ENCODE measurements at regions not wholly inside any gene's neighbourhood (a gene's known extent, or its start where the extent isn't known, plus 50 kb on each side); places are given as distances from the start of the nearest gene placed in this dataset.

DNA sequence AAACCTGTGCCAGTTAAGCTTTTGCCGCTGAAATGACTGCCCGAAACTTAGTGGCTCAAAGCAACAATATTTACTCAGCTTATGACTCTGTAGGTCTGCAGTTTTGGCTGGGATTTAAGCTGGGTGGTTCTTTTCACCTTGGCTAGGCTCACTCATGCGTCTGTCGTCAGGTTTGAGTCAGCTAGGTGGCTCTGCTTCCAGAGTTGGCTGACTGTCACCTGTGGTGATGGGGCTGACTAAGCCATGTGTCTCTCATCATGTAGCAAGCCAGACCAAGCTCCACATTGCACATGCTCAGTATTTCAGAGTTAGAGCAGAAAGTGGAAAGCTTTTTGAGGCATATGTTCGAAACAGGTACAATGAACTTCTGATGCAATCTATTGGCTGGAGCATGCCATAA, 354.8 kb downstream of the MEIS1 start:
- Histone ChIP-seq H3K9me3 (ENCODE audit: low read length) (no peaks in the 10 kb centered on the region), H3K9ac (ENCODE audit: low read length) (no peak overlapping the region), H3K9me2 (ENCODE audit: insufficient read depth, low read length) (no peaks in the 10 kb centered on the region), H2AFZ (ENCODE audit: low read depth, low read length) (no peak overlapping the region), H3K27ac (ENCODE audit: low read length) (no peak overlapping the region), H3K36me3 (ENCODE audit: insufficient read depth, low read length) (no peaks in the 10 kb centered on the region), H3K27me3 (ENCODE audit: insufficient read depth, low read depth, low read length) (no peaks in the 10 kb centered on the region), H3K4me3 (ENCODE audit: low read length) (no peak overlapping the region), H3K79me2 (replicated peaks; ENCODE audit: insufficient read depth, low read length) (no peaks in the 10 kb centered on the region), H4K20me1 (ENCODE audit: insufficient read depth) (no peaks in the 10 kb centered on the region), H3K4me2 (ENCODE audit: low read length) (no peak overlapping the region), H3F3A (ENCODE audit: insufficient read depth, low read length, poor library complexity, severe bottlenecking) (no peaks in the 10 kb centered on the region)
- TF ChIP-seq EZH2 (IDR thresholded peaks at IDR 0.05; ENCODE audit: borderline replicate concordance, insufficient read depth, low read length, poor library complexity, severe bottlenecking) (no peak), REST (IDR thresholded peaks at IDR 0.05; ENCODE audit: borderline replicate concordance) (no peak), MXI1 (conservative IDR thresholded peaks at IDR 0.05; ENCODE audit: poor library complexity, severe bottlenecking) (no peak), EP300 (conservative IDR thresholded peaks at IDR 0.05; ENCODE audit: poor library complexity, severe bottlenecking) (no peak), RAD21 (conservative IDR thresholded peaks at IDR 0.05) (no peak), CTCF (IDR thresholded peaks at IDR 0.05; ENCODE audit: poor library complexity, severe bottlenecking) (no peak), TAF1 (IDR thresholded peaks at IDR 0.05; ENCODE audit: low read depth) (no peak), POLR2AphosphoS5 (IDR thresholded peaks at IDR 0.05) (no peak), SMC3 (conservative IDR thresholded peaks at IDR 0.05; ENCODE audit: poor library complexity) (no peak)

DNA sequence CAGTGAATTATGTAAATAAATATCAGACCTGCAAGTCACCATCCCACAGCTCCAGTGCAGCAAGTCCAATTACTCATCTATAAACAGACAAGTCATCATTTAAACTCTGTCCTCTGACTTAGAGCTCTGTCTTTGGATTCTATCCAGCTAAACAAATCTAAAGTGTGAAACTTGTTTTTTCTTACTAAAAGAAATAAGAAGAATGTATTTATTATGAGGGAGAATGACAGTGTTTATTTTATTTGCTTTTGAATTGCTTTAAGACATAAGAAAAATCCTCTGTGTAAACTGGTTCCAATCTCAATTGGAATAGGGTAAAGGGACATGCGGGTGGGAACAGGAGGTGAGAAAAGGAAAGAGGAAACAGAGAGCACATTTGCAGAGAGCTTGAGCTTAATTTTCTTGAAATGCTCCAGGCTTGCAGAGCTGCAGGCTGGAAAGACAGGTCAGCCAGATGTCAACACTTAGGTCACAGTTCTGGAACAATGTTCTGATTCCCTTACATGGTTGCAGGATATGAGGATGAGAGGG, 355.8 kb downstream of the MEIS1 start:
- Histone ChIP-seq H2AFZ (ENCODE audit: low read depth, low read length) (no peak overlapping the region), H4K20me1 (ENCODE audit: insufficient read depth) (no peaks in the 10 kb centered on the region), H3K4me2 (ENCODE audit: low read length) (no peak overlapping the region), H3K36me3 (ENCODE audit: insufficient read depth, low read length) (no peaks in the 10 kb centered on the region), H3K9me2 (ENCODE audit: insufficient read depth, low read length) (no peaks in the 10 kb centered on the region), H3K79me2 (replicated peaks; ENCODE audit: insufficient read depth, low read length) (no peaks in the 10 kb centered on the region), H3K9ac (ENCODE audit: low read length) (no peak overlapping the region), H3K27me3 (ENCODE audit: insufficient read depth, low read depth, low read length) (no peaks in the 10 kb centered on the region), H3K4me3 (ENCODE audit: low read length) (no peak overlapping the region), H3K9me3 (ENCODE audit: low read length) (no peaks in the 10 kb centered on the region), H3K27ac (ENCODE audit: low read length) (no peak overlapping the region), H3F3A (ENCODE audit: insufficient read depth, low read length, poor library complexity, severe bottlenecking) (no peaks in the 10 kb centered on the region)
- TF ChIP-seq RAD21 (conservative IDR thresholded peaks at IDR 0.05) (no peak), REST (IDR thresholded peaks at IDR 0.05; ENCODE audit: borderline replicate concordance) (no peak), CTCF (IDR thresholded peaks at IDR 0.05; ENCODE audit: poor library complexity, severe bottlenecking) (no peak), POLR2AphosphoS5 (IDR thresholded peaks at IDR 0.05) (no peak), TAF1 (IDR thresholded peaks at IDR 0.05; ENCODE audit: low read depth) (no peak), SMC3 (conservative IDR thresholded peaks at IDR 0.05; ENCODE audit: poor library complexity) (no peak), EP300 (conservative IDR thresholded peaks at IDR 0.05; ENCODE audit: poor library complexity, severe bottlenecking) (no peak), EZH2 (IDR thresholded peaks at IDR 0.05; ENCODE audit: borderline replicate concordance, insufficient read depth, low read length, poor library complexity, severe bottlenecking) (no peak), MXI1 (conservative IDR thresholded peaks at IDR 0.05; ENCODE audit: poor library complexity, severe bottlenecking) (no peak)
